HCT116 (cell line): ENCODE measurements at regions not wholly inside any gene's neighbourhood (a gene's known extent, or its start where the extent isn't known, plus 50 kb on each side); places are given as distances from the start of the nearest gene placed in this dataset.

Source experiments
- CBX3 ChIP-seq: IDR thresholded peaks from 2 replicates; pipeline ENCODE4 v1.6.1; 2012; ENCODE audit warnings: low read depth
- CTCF ChIP-seq, 3 experiments: fragments of 200-600 bp in 1 of 3; sonication (generic) in 1 of 3; IDR thresholded peaks in 2 of 3; conservative IDR thresholded peaks in 1 of 3; 2 replicates each; pipeline ENCODE4 v1.5.1; 2012 to 2017; ENCODE audit warnings: low read depth in 2 of 3, low read length in 2 of 3, antibody characterized with exemption in 1 of 3, borderline replicate concordance in 1 of 3, control low read depth in 1 of 3, mild to moderate bottlenecking in 1 of 3, mixed read lengths in 1 of 3, mixed run types in 1 of 3, moderate library complexity in 1 of 3; ENCODE audit not compliant: insufficient read depth in 1 of 3
- POLR2A ChIP-seq: IDR thresholded peaks from 2 replicates; pipeline ENCODE4 v1.7.0; 2011; ENCODE audit warnings: borderline replicate concordance; ENCODE audit not compliant: insufficient read depth, insufficient read length; ENCODE audit errors: extremely low read depth
- POLR2AphosphoS5 ChIP-seq: IDR thresholded peaks from 2 replicates; pipeline ENCODE4 v1.6.1; 2011; ENCODE audit warnings: mild to moderate bottlenecking, low read depth, low read length, moderate library complexity
- SRF ChIP-seq: IDR thresholded peaks from 2 replicates; pipeline ENCODE4 v1.6.1; 2012; ENCODE audit warnings: low read depth
- YY1 ChIP-seq: IDR thresholded peaks from 2 replicates; pipeline ENCODE4 v1.6.1; 2011; ENCODE audit warnings: low read length, low read depth, moderate library complexity, mild to moderate bottlenecking; ENCODE audit not compliant: insufficient replicate concordance; ENCODE audit errors: extremely low read depth

DNA sequence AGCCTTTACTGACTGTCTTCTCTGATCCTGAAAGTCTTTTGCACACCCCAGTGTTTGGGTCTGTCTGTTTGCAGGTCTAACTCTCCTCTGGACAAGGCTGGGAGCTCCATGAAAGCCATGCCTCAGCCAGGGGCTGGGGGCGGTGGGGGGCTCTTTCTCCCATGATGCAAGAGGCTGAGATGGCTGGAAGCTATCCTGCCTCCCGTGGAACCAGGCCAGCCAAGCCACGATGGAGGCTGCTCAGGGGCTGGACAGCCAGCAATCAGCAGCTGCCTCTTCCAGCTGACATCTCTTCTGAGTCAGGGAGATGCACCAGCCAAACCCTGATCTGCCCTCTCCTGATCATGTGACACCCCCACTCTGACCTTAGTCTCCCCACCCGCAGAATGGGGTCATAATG, 154.0 kb downstream of the BARX1 start:
- TF ChIP-seq CBX3: no peak
- no peak for TF ChIP-seq YY1
- TF ChIP-seq CTCF (IDR thresholded peaks at IDR 0.05 in 2 of 3, conservative IDR thresholded peaks at IDR 0.05 in 1 of 3; ENCODE audit: borderline replicate concordance in 1 of 3, insufficient read depth in 1 of 3, low read depth in 2 of 3, low read length in 2 of 3): no peak
- no peak for TF ChIP-seq POLR2AphosphoS5
- no peak for TF ChIP-seq SRF
- no peak for TF ChIP-seq POLR2A
